HepG2 (cell line): ENCODE measurements at regions not wholly inside any gene's neighbourhood (a gene's known extent, or its start where the extent isn't known, plus 50 kb on each side); places are given as distances from the start of the nearest gene placed in this dataset.

Experiments used
- ATAC-seq: fragments of 200-7000 bp; cut with Tn5 transposase; 3 replicates; pipeline ENCODE4 v1.9.1; 2020; ENCODE audit warnings: mild to moderate bottlenecking, moderate library complexity
- BruUV-seq: library from RNA; stranded (reverse); fragments of 400-500 nt; replicated peaks from 2 replicates; lab custom pipeline; 2021; lab: Mats Ljungman, UMichigan
- CTCF ChIA-PET: fragments of 300-600 bp; formaldehyde crosslinking; extraction: SDS; loops from one replicate; lab custom pipeline; 2021; ENCODE audit warnings: low total read pairs, inconsistent platforms, low intra/inter-chr PET ratio; lab: Yijun Ruan, JAX
- POLR2A ChIA-PET: fragments of 350-600 bp; sonication (Branson Sonifier 250); formaldehyde crosslinking; loops from one replicate; lab custom pipeline; 2020; ENCODE audit warnings: antibody characterized with exemption, inconsistent platforms; lab: Yijun Ruan, JAX
- DNase-seq: peaks from one replicate; pipeline ENCODE4 v3.0.0-alpha.2; 2015; ENCODE audit warnings: low spot score
- FAIRE-seq: peaks from 3 replicates; lab custom pipeline; 2011; peaks lifted over from hg19 to GRCh38; lab: Jason Lieb, UNC
- H2AFZ ChIP-seq: one replicate; pipeline ENCODE4 v1.6.1; 2011; ENCODE audit warnings: low read length, inconsistent platforms
- H3K27ac ChIP-seq: fragments of 300-600 bp; 3 replicates; pipeline ENCODE4 v1.8.0; 2011; ENCODE audit warnings: mixed run types, mild to moderate bottlenecking, mixed read lengths, low read length, inconsistent platforms; ENCODE audit not compliant: insufficient read depth; ENCODE audit errors: extremely low read length
- H3K27me3 ChIP-seq, 2 experiments: fragments of 200-600 bp in 1 of 2; 2 replicates in 1 of 2; 3 replicates in 1 of 2; pipeline versions ENCODE4 v1.6.0 to v1.8.0; 2011; ENCODE audit warnings: low read length in 2 of 2, mild to moderate bottlenecking in 2 of 2, moderate library complexity in 2 of 2, inconsistent platforms in 1 of 2; ENCODE audit not compliant: insufficient read depth in 2 of 2, control insufficient read depth in 1 of 2
- H3K36me3 ChIP-seq, 2 experiments: fragments of 200-600 bp in 1 of 2; replicated peaks in 1 of 2; 2 replicates in 1 of 2; 3 replicates in 1 of 2; pipeline versions ENCODE4 v1.5.1 to v1.8.0; 2011; ENCODE audit warnings: low read length in 2 of 2, inconsistent platforms in 1 of 2; ENCODE audit not compliant: insufficient read depth in 2 of 2, control insufficient read depth in 1 of 2
- H3K4me1 ChIP-seq: 2 replicates; pipeline ENCODE4 v1.5.1; 2012; ENCODE audit warnings: low read length, inconsistent platforms; ENCODE audit not compliant: insufficient read depth
- H3K4me2 ChIP-seq: 2 replicates; pipeline ENCODE4 v1.6.0; 2011; ENCODE audit warnings: low read depth, low read length, inconsistent platforms
- H3K4me3 ChIP-seq, 3 experiments: fragments of 200-600 bp in 1 of 3; sonication (generic), shearing (Covaris generic) in 1 of 3; replicated peaks in 1 of 3; 2 replicates each; pipeline ENCODE4 v1.5.1; 2011 to 2016; ENCODE audit warnings: low read length in 3 of 3, inconsistent platforms in 2 of 3, low read depth in 2 of 3, mild to moderate bottlenecking in 2 of 3, control low read depth in 1 of 3, mixed read lengths in 1 of 3; ENCODE audit not compliant: insufficient read depth in 1 of 3
- H3K79me2 ChIP-seq: one replicate; pipeline ENCODE4 v1.6.1; 2011; ENCODE audit warnings: low read length, inconsistent platforms; ENCODE audit not compliant: insufficient read depth
- H3K9ac ChIP-seq: 2 replicates; pipeline ENCODE4 v1.6.0; 2011; ENCODE audit warnings: mild to moderate bottlenecking, low read depth, low read length, inconsistent platforms; ENCODE audit not compliant: insufficient read depth
- H3K9me3 ChIP-seq: 2 replicates; pipeline ENCODE4 v1.5.1; 2012; ENCODE audit warnings: mild to moderate bottlenecking, low read length
- H4K20me1 ChIP-seq: 2 replicates; pipeline ENCODE4 v1.6.0; 2011; ENCODE audit warnings: inconsistent platforms, mild to moderate bottlenecking, low read length, moderate library complexity; ENCODE audit not compliant: insufficient read depth
- FOXO4 ChIP-seq: sonication (generic); formaldehyde crosslinking; conservative IDR thresholded peaks from 2 replicates; pipeline ENCODE4 v1.8.1; 2023; ENCODE audit warnings: missing genetic modification reagents
- GMEB2 ChIP-seq: IDR thresholded peaks from 2 replicates; pipeline ENCODE4 v1.6.1; 2016; ENCODE audit warnings: missing biosample characterization, missing genetic modification reagents, low read depth
- HBP1 ChIP-seq: IDR thresholded peaks from 2 replicates; pipeline ENCODE4 v1.6.1; 2016; ENCODE audit warnings: low read depth, control low read depth
- POLR2A ChIP-seq, 2 experiments: IDR thresholded peaks; 2 replicates each; pipeline ENCODE4 v1.6.1; 2011; ENCODE audit warnings: low read depth in 2 of 2, low read length in 2 of 2, mild to moderate bottlenecking in 1 of 2, moderate library complexity in 1 of 2; ENCODE audit not compliant: insufficient read depth in 1 of 2
- RAD21 ChIP-seq: fragments of 450-650 bp; formaldehyde crosslinking; IDR thresholded peaks from 2 replicates; pipeline ENCODE4 v1.5.0; 2020; ENCODE audit warnings: mild to moderate bottlenecking
- ZBTB21 ChIP-seq: sonication (generic); formaldehyde crosslinking; IDR thresholded peaks from 2 replicates; pipeline ENCODE4 v1.4.0; 2020; ENCODE audit warnings: missing genetic modification reagents
- WGBS: methylation state at CpG from one replicate; pipeline ENCODE4 v1.1.6; 2017; ENCODE audit warnings: low lambda C conversion rate; 5-methylcytosine and 5-hydroxymethylcytosine counted together
- in situ Hi-C: cut with HindIII; loops from 2 replicates; pipeline ENCODE4 v1.10.0; 2017; ENCODE audit warnings: low pct_unique_long_range_greater_than_20kb; ENCODE audit not compliant: extremely low pct_ligation_motif_present
- intact Hi-C: fragments of 100-400 bp; cut with micrococcal nuclease; formaldehyde crosslinking; loops from one replicate; pipeline ENCODE4 v1.10.0; 2022; ENCODE audit not compliant: unreplicated experiment

- TF ChIP-seq FOXO4 (no peak), RAD21 (no peak), HBP1 (CRISPR knock-in tag) (no peak)
These were observed 275.9 kb downstream of the C16orf95 start (continued) for GRCh38 chr16:87041286-87041685.

- no peak for TF ChIP-seq POLR2A (IDR thresholded peaks at IDR 0.05; ENCODE audit: insufficient read depth in 1 of 2, low read depth in 2 of 2, low read length in 2 of 2)
- no peak for TF ChIP-seq ZBTB21
- TF ChIP-seq GMEB2 (CRISPR knock-in tag), result no peak
- TF ChIP-seq, all 625 proteins: peak for 0
- intact Hi-C loops (no loop called here), in situ Hi-C loops (no loop called here)
- Histone ChIP-seq H3K9ac (no peak overlapping the region), H3K9me3 (no peaks in the 10 kb centered on the region), H3K36me3 (no peaks in the 10 kb centered on the region), H3K79me2 (no peaks in the 10 kb centered on the region), H3K27ac (no peak overlapping the region), H3K4me2 (no peak overlapping the region), H4K20me1 (no peaks in the 10 kb centered on the region), H3K4me1 (no peaks in the 10 kb centered on the region), H3K27me3 (peaks cover 14 to 62% of the 10 kb centered on the region in 2 experiments; a peak in 4 of 5 replicates), H3K4me3 (no peak overlapping the region), H2AFZ (no peak overlapping the region)
- ChIA-PET CTCF (no interaction called here), POLR2A (no interaction called here)
- no peak; the same call in 2 of the 3 replicates for ATAC-seq
- 31% methylated on average over 15 of the region's 20 CpGs for WGBS
- no peak for FAIRE-seq
- no peak for DNase-seq
- BruUV-seq, result no TSS peak
These were observed 274.5 kb downstream of the C16orf95 start for GRCh38 chr16:87042551-87043230.
